Heart left ventricle (tissue), 16 donors: ENCODE measurements at regions not wholly inside any gene's neighbourhood (a gene's known extent, or its start where the extent isn't known, plus 50 kb on each side); places are given as distances from the start of the nearest gene placed in this dataset.

Experiments used
- ATAC-seq, 4 donors: fragments of 200-7000 bp; cut with Tn5 transposase; one replicate each; pipeline ENCODE4 v1.9.1; 2020 to 2022; ENCODE audit warnings: moderate library complexity in 4 of 4, mild to moderate bottlenecking in 3 of 4, moderate number of reproducible peaks in 1 of 4
- DNase-seq, 5 donors: peaks; one replicate each; pipeline ENCODE4 v3.0.0-alpha.2; 2020
- H3K27ac ChIP-seq, 12 donors: fragments of 200-600 bp; sonication (generic) in 4 of 12; one replicate each; pipeline versions ENCODE4 v1.5.0 to v1.8.0; 2016 to 2022; ENCODE audit warnings: mild to moderate bottlenecking in 2 of 12
- H3K27me3 ChIP-seq, 9 donors: fragments of 200-600 bp; sonication (generic) in 2 of 9; one replicate each; pipeline versions ENCODE4 v1.5.1 to v1.8.0; 2016 to 2022; ENCODE audit warnings: mild to moderate bottlenecking in 3 of 9
- H3K36me3 ChIP-seq, 9 donors: fragments of 200-600 bp; sonication (generic) in 2 of 9; one replicate each; pipeline versions ENCODE4 v1.5.0 to v1.8.0; 2018 to 2022; ENCODE audit warnings: mild to moderate bottlenecking in 2 of 9
- H3K4me1 ChIP-seq, 12 donors: fragments of 200-600 bp; sonication (generic) in 4 of 12; one replicate each; pipeline versions ENCODE4 v1.5.0 to v1.8.0; 2016 to 2022; ENCODE audit warnings: mild to moderate bottlenecking in 3 of 12
- H3K4me3 ChIP-seq, 12 donors: fragments of 200-600 bp; sonication (generic) in 4 of 12; one replicate each; pipeline versions ENCODE4 v1.5.0 to v1.8.0; 2017 to 2022; ENCODE audit warnings: mild to moderate bottlenecking in 9 of 12, moderate library complexity in 4 of 12
- H3K9me3 ChIP-seq, 12 donors: fragments of 200-600 bp; sonication (generic) in 4 of 12; one replicate each; pipeline versions ENCODE4 v1.5.0 to v1.8.0; 2016 to 2022; ENCODE audit warnings: mild to moderate bottlenecking in 1 of 12
- CTCF ChIP-seq, 12 donors: fragments of 200-600 bp; sonication (generic) in 4 of 12; IDR thresholded peaks; one replicate each; pipeline versions ENCODE4 v1.5.0 to v1.8.0; 2018 to 2022; ENCODE audit warnings: antibody characterized with exemption in 12 of 12, mild to moderate bottlenecking in 5 of 12
- POLR2A ChIP-seq, 2 donors: fragments of 450-650 bp; IDR thresholded peaks; one replicate each; pipeline ENCODE4 v1.6.1; 2017; ENCODE audit warnings: antibody characterized with exemption in 2 of 2, mild to moderate bottlenecking in 2 of 2, moderate library complexity in 2 of 2
- WGBS, 4 donors: extraction: QIAGEN DNeasy Blood & Tissue Kit in 2 of 4; methylation state at CpG; one replicate each; pipeline versions ENCODE4 v1.1.5 to v1.1.7; 2013 to 2018; 5-methylcytosine and 5-hydroxymethylcytosine counted together
- intact Hi-C, 10 donors: fragments of 100-400 bp; cut with DNase I; formaldehyde crosslinking; loops; one replicate each; pipeline versions ENCODE4 v1.11.1 to v1.14.2; 2022
- donor health status: ischemic (EF 13 %, LVEDD 7.1; RV severe dilation, severe dysfunction).
- donor health status: healthy with polysubstance abuse.
- donor health status: DM: no; HTN: yes; CAD: no.
- donor health status: DM: no; HTN: no; CAD: no.
- donor health status: ischemic (EF 25% LVEDD 6.9; RV normal size, moderate dysfunction).
- donor health status: ischemic (EF 25% LVEDD 5.7; RV mildly dilated, moderate dysfunction).
- donor health status: healthy.
- donor health status: DM: yes; HTN: yes; CAD: no.
- donor health status: ischemic (EF 35%, LVEDD 5.7; RV mildly dilated, moderate dysfunction).
- donor health status: nonischemic (EF 11% LVEDD 7.7; RV severe dilation, severe dysfunction).
- donor health status: DM: yes; HTN: yes; CAD: no.
- donor health status: PGD.
- donor health status: ischemic (EF 29% LVEDD 5.4; RV normal size, mild dysfunction).
- donor health status: nonischemic (EF 23%, LVEDD 6.1; RV moderate dilation, normal function).

- intact Hi-C loops = loop anchor here in 5 of 10 donors (1.0 to 10.0 kb wide), 7 partner anchors 115 to 348 kb away; partner anchors contain the start of gene SEMA6A (in 3 of the 5)
- H3K9me3 ChIP-seq = peaks cover 0 to 13% (median 7%) of the 10 kb centered on the region in 12 donors
- peaks cover 0 to 10% (median 2%) of the 10 kb centered on the region in 12 donors for H3K4me1 ChIP-seq
- H3K27ac ChIP-seq = peak overlapping the region in 8 of 12 donors; percentile 14 to 67 (median 42)
- WGBS, 4 donors = 59 to 74% (median 67%) methylated on average over 1 of the region's 1 CpG
- no peaks in the 10 kb centered on the region for H3K36me3 ChIP-seq
- DNase-seq = no peak
- H3K4me3 ChIP-seq = no peak overlapping the region
- TF ChIP-seq CTCF (IDR thresholded peaks at IDR 0.05) (no peak), POLR2A (IDR thresholded peaks at IDR 0.05) (no peak)
- ATAC-seq = peak in 3 of 4 donors; percentile 63 to 76 (median 70)
- no peaks in the 10 kb centered on the region for H3K27me3 ChIP-seq
These were observed 214.9 kb upstream of the SEMA6A start for GRCh38 chr5:116789522-116789921.

DNA sequence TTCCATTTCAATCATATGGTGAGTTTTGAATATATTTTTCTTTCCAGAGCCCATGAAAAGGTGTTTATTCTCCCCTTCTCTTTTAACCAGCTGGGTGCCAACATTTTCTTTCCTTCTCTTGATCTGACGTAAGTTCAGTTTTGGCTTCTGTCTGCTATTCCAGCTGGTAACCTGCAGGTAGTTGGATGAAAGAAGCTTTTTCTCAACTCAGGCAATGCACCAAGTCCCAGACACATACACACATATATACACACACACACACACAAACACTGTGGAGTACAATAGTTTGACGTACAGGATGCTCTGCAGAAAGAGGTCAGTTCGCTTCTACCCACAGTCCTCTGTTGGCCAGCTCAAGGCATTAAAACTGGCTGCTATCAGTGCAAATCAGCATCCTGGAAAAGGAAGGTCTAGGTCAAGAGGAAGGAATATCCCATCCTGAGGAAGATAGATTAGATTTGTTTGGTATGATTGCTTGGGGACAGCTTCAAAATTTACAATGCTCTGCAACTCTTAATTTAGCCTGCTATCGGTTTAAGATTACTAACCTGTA lies 214.3 kb upstream of the SEMA6A start:
- WGBS, 4 donors = 46 to 56% (median 52%) methylated on average over 4 of the region's 4 CpGs
- peaks cover 0 to 13% (median 7%) of the 10 kb centered on the region in 12 donors for H3K9me3 ChIP-seq
- peaks cover 0 to 10% (median 2%) of the 10 kb centered on the region in 12 donors for H3K4me1 ChIP-seq
- DNase-seq (peak in 3 of 5 donors; percentile 38 to 51 (median 47)), ATAC-seq (peak; percentile 88 to 98 (median 90))
- peak overlapping the region in 8 of 12 donors; percentile 25 to 67 (median 52) for H3K27ac ChIP-seq
- H3K27me3 ChIP-seq = no peaks in the 10 kb centered on the region
- H3K4me3 ChIP-seq = no peak overlapping the region
- intact Hi-C loops = loop anchor here in 5 of 10 donors (1.0 to 10.0 kb wide), 7 partner anchors 114 to 348 kb away; partner anchors contain the start of gene SEMA6A (in 3 of the 5)
- no peak for TF ChIP-seq CTCF (IDR thresholded peaks at IDR 0.05)
- H3K36me3 ChIP-seq = no peaks in the 10 kb centered on the region

GRCh38 chr5:116787570-116787969 lies 212.9 kb upstream of the SEMA6A start:
- H3K36me3 ChIP-seq = no peaks in the 10 kb centered on the region
- intact Hi-C loops = loop anchor here in 4 of 10 donors (5.0 to 10.0 kb wide), 5 partner anchors 113 to 350 kb away; partner anchors contain the start of gene SEMA6A (in 2 of the 4)
- peaks cover 0 to 10% (median 2%) of the 10 kb centered on the region in 12 donors for H3K4me1 ChIP-seq
- TF ChIP-seq CTCF (IDR thresholded peaks at IDR 0.05) = no peak
- TF ChIP-seq POLR2A (IDR thresholded peaks at IDR 0.05) = no peak
- ATAC-seq (no peak), DNase-seq (no peak)
- no peak overlapping the region for H3K4me3 ChIP-seq
- H3K27me3 ChIP-seq = no peaks in the 10 kb centered on the region
- 89 to 98% (median 94%) methylated on average over 2 of the region's 2 CpGs for whole genome bisulfite sequencing, 4 donors
- H3K9me3 ChIP-seq = peaks cover 0 to 13% (median 7%) of the 10 kb centered on the region in 12 donors
- peak overlapping the region in 1 of 12 donors; percentile 51 for H3K27ac ChIP-seq

DNA sequence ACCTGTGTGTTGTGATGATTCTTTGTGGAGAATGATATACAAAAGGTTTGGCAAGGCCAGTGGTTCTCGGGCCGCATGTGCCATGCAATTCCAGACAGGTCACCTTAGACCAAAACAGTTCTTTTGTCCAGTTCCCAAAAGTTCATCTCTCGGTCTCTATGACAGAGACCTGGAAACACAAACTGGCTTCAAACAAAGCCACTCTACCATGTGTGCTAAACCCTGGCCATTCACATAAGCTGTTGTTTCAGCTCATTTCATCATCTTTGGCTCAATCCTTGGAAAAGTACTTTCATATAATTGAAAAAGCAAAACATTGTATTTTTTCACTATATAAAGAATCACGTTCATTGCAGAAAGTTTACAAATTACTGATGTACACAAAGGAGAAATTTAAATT lies 210.5 kb upstream of the SEMA6A start:
- intact Hi-C loops = loop anchor here in 4 of 10 donors (5.0 to 10.0 kb wide), 5 partner anchors 110 to 352 kb away; partner anchors contain the start of gene SEMA6A (in 2 of the 4)
- 77 to 92% (median 90%) methylated on average over 4 of the region's 4 CpGs for WGBS, 4 donors
- H3K4me3 ChIP-seq = no peak overlapping the region
- peaks cover 0 to 10% (median 2%) of the 10 kb centered on the region in 12 donors for H3K4me1 ChIP-seq
- no peak overlapping the region for H3K27ac ChIP-seq
- TF ChIP-seq POLR2A (IDR thresholded peaks at IDR 0.05) (no peak), CTCF (IDR thresholded peaks at IDR 0.05) (no peak)
- ATAC-seq = no peak
- peaks cover 0 to 9% (median 6%) of the 10 kb centered on the region in 12 donors for H3K9me3 ChIP-seq
- no peaks in the 10 kb centered on the region for H3K36me3 ChIP-seq
- DNase-seq = no peak
- no peaks in the 10 kb centered on the region for H3K27me3 ChIP-seq
